ENCODE measurements at regions not wholly inside any gene's neighbourhood (a gene's known extent, or its start where the extent isn't known, plus 50 kb on each side); places are given as distances from the start of the nearest gene placed in this dataset.

- no peak for TF ChIP-seq EZH2 (IDR thresholded peaks at IDR 0.05; ENCODE audit: borderline replicate concordance, low read depth, low read length, severe bottlenecking)
- TF ChIP-seq CTCF (IDR thresholded peaks at IDR 0.05; ENCODE audit: borderline replicate concordance, extremely low read depth, low read length, poor library complexity, severe bottlenecking) = no peak
Observed at GRCh38 chr11:25983280-25983679, 348.6 kb upstream of the ANO3 start.

All from DND-41 (cell line).